Natural killer cell (primary cell): ENCODE measurements at regions not wholly inside any gene's neighbourhood (a gene's known extent, or its start where the extent isn't known, plus 50 kb on each side); places are given as distances from the start of the nearest gene placed in this dataset.

Source experiments
- ATAC-seq, 3 donors: fragments of 150-1000 bp in 2 of 3; fragments of 200-7000 bp in 1 of 3; cut with Tn5 transposase; 1 replicate in 1 of 3; 2 replicates in 2 of 3; pipeline ENCODE4 v1.10.0; 2021; ENCODE audit warnings: mild to moderate bottlenecking in 2 of 3, moderate library complexity in 2 of 3
- DNase-seq, 2 donors: peaks; one replicate each; pipeline versions ENCODE4 v3.0.0 to v3.0.0-alpha.2; 2013 to 2021; ENCODE audit warnings: mixed read lengths in 1 of 2
- H3K27ac ChIP-seq: one replicate; pipeline ENCODE4 v1.5.1; 2013; ENCODE audit warnings: mild to moderate bottlenecking, low read length
- H3K27me3 ChIP-seq: one replicate; pipeline ENCODE4 v1.6.1; 2013; ENCODE audit warnings: low read length; ENCODE audit not compliant: control insufficient read depth, insufficient read depth
- H3K36me3 ChIP-seq: one replicate; pipeline ENCODE4 v1.6.1; 2013; ENCODE audit warnings: low read length; ENCODE audit not compliant: control insufficient read depth, insufficient read depth
- H3K4me1 ChIP-seq: one replicate; pipeline ENCODE4 v1.6.1; 2013; ENCODE audit warnings: low read length; ENCODE audit not compliant: control insufficient read depth, insufficient read depth
- H3K4me3 ChIP-seq: one replicate; pipeline ENCODE4 v1.5.1; 2013; ENCODE audit warnings: low read length
- H3K9me3 ChIP-seq: one replicate; pipeline ENCODE4 v1.6.1; 2013; ENCODE audit warnings: low read length; ENCODE audit not compliant: control insufficient read depth, insufficient read depth
- H3K27ac Mint-ChIP-seq, 2 donors: one replicate each; pipeline ENCODE4 v1.8.0; 2022; ENCODE audit warnings: mild to moderate bottlenecking in 2 of 2, mixed read lengths in 2 of 2, moderate library complexity in 1 of 2
- H3K27me3 Mint-ChIP-seq, 2 donors: one replicate each; pipeline ENCODE4 v1.8.0; 2022; ENCODE audit warnings: low read depth in 2 of 2, mixed read lengths in 2 of 2
- H3K36me3 Mint-ChIP-seq: one replicate; pipeline ENCODE4 v1.8.0; 2022; ENCODE audit warnings: mixed read lengths
- H3K4me1 Mint-ChIP-seq, 2 donors: one replicate each; pipeline ENCODE4 v1.8.0; 2022; ENCODE audit warnings: mixed read lengths in 2 of 2
- H3K4me3 Mint-ChIP-seq: one replicate; pipeline ENCODE4 v1.8.0; 2022; ENCODE audit warnings: mild to moderate bottlenecking, moderate library complexity, mixed read lengths
- H3K9me3 Mint-ChIP-seq, 2 donors: one replicate each; pipeline ENCODE4 v1.8.0; 2022; ENCODE audit warnings: mixed read lengths in 2 of 2
- CTCF ChIP-seq: fragments of 200-600 bp; IDR thresholded peaks from one replicate; pipeline ENCODE4 v1.8.0; 2022; ENCODE audit warnings: antibody characterized with exemption
- WGBS: methylation state at CpG from one replicate; pipeline ENCODE4 v1.1.7; 2013; ENCODE audit warnings: missing lambda C conversion rate; ENCODE audit not compliant: insufficient coverage; 5-methylcytosine and 5-hydroxymethylcytosine counted together
- intact Hi-C: fragments of 100-400 bp; cut with micrococcal nuclease; formaldehyde crosslinking; loops from one replicate; pipeline ENCODE4 v1.14.2; 2022

DNA sequence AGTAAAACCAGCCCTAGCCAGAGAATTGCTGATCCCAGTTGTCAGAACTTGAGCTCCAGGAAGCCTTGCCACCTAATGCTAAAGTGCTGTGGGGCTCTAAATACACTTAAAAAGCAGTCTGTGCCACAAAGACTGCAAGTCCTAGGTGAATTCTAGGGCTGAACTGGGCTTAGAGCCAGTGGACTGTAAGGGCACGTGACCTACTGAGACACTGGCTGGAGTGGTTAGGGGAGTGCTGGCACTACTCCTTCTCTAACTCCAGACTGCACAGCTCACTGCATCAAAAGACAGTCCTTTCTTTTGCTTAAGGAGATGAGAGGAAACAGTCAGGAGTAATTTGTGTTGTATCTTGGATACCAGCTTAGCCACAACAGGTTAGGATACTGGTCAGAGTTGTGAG lies 1240.2 kb downstream of the FAM133A start:
- Histone ChIP-seq H3K4me3 (no peak overlapping the region), H3K27me3 (no peaks in the 10 kb centered on the region), H3K4me1 (no peaks in the 10 kb centered on the region), H3K9me3 (no peaks in the 10 kb centered on the region), H3K27ac (no peak overlapping the region), H3K36me3 (no peaks in the 10 kb centered on the region)
- 100% methylated on average over 1 of the region's 1 CpG for whole genome bisulfite sequencing
- Mint-ChIP-seq H3K9me3 (peaks cover 0 to 2% of the 10 kb centered on the region in 2 donors), H3K36me3 (no peaks in the 10 kb centered on the region), H3K4me1 (no peaks in the 10 kb centered on the region), H3K27ac (no peak overlapping the region), H3K4me3 (no peak overlapping the region), H3K27me3 (no peaks in the 10 kb centered on the region)
- no peak for TF ChIP-seq CTCF
- intact Hi-C loops, result no loop called here
- DNase-seq (no peak), ATAC-seq (no peak)

DNA sequence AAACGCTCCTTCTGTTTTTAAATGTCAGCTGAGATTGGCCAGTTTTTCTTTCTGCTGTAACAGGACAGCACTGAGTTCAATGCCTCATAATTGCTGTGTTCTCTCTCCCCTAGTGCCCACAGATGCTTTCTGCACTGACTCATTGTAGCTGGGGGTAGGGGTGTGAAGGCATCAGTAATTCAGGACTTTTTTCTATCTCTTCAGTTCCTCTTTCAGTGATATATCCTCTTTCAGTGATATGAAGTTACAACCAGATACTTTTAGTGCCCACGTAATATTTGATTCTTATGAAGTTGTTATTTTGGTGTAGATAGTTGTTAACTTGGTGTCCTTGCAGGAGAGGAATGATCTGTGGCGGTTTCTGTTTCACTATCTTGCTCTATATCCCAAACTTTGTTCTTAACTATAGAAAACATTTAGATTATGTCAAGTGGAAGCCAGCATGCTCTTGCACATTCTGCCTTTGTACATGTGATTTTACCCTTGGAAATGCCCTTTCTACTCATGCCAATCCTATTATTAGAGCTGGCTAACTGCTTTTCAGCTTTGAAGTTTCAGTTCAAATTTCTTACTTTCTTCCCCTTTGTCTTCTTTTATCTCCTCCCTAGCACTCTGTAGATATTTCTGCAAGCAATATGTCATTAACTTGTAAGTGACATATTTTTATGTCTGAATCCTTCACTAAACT lies 1258.4 kb downstream of the FAM133A start:
- 100% methylated on average over 1 of the region's 3 CpGs for WGBS

DNA sequence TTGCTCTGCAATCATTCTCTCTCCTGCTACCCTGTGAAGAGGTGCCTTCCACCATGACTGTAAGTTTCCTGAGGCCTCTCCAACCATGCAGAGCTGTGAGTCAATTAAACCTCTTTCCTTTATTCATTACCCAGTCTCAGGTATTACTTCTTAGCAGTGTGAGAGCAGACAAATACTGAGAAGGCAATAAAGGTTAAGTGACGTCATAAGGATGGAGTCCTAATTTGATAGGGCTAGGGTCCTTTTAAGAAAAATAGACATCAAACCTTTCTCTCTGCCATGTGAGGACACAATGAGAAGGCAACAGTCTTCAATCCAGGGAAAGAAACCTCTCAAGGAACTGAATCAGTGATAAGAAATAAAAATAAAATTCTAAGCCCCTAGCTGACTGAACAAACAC lies 1262.7 kb downstream of the FAM133A start:
- Histone ChIP-seq H3K9me3 (no peaks in the 10 kb centered on the region), H3K36me3 (no peaks in the 10 kb centered on the region), H3K4me3 (no peak overlapping the region), H3K27me3 (no peaks in the 10 kb centered on the region), H3K27ac (no peak overlapping the region), H3K4me1 (no peaks in the 10 kb centered on the region)
- no CpG with 5 or more reads among the region's 1 CpG for WGBS
- DNase-seq (no peak), ATAC-seq (no peak)
- no peak for TF ChIP-seq CTCF
- H3K27me3 Mint-ChIP-seq, result no peaks in the 10 kb centered on the region
- no peaks in the 10 kb centered on the region for H3K36me3 Mint-ChIP-seq
- no peak overlapping the region for H3K27ac Mint-ChIP-seq
- H3K9me3 Mint-ChIP-seq, result peaks cover 6 to 8% of the 10 kb centered on the region in 2 donors
- intact Hi-C loops, result no loop called here
- H3K4me3 Mint-ChIP-seq, result no peak overlapping the region
- H3K4me1 Mint-ChIP-seq, result no peaks in the 10 kb centered on the region

More for the DNA sequence above, 1258.4 kb downstream of the FAM133A start:
- Mint-ChIP-seq H3K27ac (no peak overlapping the region), H3K4me1 (no peaks in the 10 kb centered on the region), H3K36me3 (no peaks in the 10 kb centered on the region), H3K9me3 (peaks cover 4 to 5% of the 10 kb centered on the region in 2 donors), H3K4me3 (no peak overlapping the region), H3K27me3 (no peaks in the 10 kb centered on the region)
- H3K4me3 ChIP-seq, result no peak overlapping the region
- H3K9me3 ChIP-seq, result peaks cover 5% of the 10 kb centered on the region
- no peaks in the 10 kb centered on the region for H3K36me3 ChIP-seq
- DNase-seq (no peak), ATAC-seq (no peak)
- no peaks in the 10 kb centered on the region for H3K27me3 ChIP-seq
- intact Hi-C loops, result no loop called here
- H3K4me1 ChIP-seq, result no peaks in the 10 kb centered on the region
- TF ChIP-seq CTCF, result no peak
- no peak overlapping the region for H3K27ac ChIP-seq

GRCh38 chrX:94937491-94937890 lies 1263.5 kb downstream of the FAM133A start:
- Mint-ChIP-seq H3K9me3 (peaks cover 6 to 8% of the 10 kb centered on the region in 2 donors), H3K36me3 (no peaks in the 10 kb centered on the region), H3K4me3 (no peak overlapping the region), H3K4me1 (no peaks in the 10 kb centered on the region), H3K27me3 (no peaks in the 10 kb centered on the region), H3K27ac (no peak overlapping the region)
- DNase-seq (no peak), ATAC-seq (no peak)
- no peaks in the 10 kb centered on the region for H3K36me3 ChIP-seq
- H3K9me3 ChIP-seq, result peaks cover 5% of the 10 kb centered on the region
- no peak overlapping the region for H3K4me3 ChIP-seq
- no CpG with 5 or more reads among the region's 2 CpGs for WGBS
- no peak for TF ChIP-seq CTCF
- intact Hi-C loops, result no loop called here
- H3K27ac ChIP-seq, result no peak overlapping the region
- H3K27me3 ChIP-seq, result no peaks in the 10 kb centered on the region
- H3K4me1 ChIP-seq, result no peaks in the 10 kb centered on the region
